NCI-H1930 (cell line): ENCODE measurements at regions not wholly inside any gene's neighbourhood (a gene's known extent, or its start where the extent isn't known, plus 50 kb on each side); places are given as distances from the start of the nearest gene placed in this dataset.

ENCODE experiments used
- DNase-seq, 2 experiments: peaks; one replicate each; lab custom pipeline; 2025; lab: John Stamatoyannopoulos, UW

DNA sequence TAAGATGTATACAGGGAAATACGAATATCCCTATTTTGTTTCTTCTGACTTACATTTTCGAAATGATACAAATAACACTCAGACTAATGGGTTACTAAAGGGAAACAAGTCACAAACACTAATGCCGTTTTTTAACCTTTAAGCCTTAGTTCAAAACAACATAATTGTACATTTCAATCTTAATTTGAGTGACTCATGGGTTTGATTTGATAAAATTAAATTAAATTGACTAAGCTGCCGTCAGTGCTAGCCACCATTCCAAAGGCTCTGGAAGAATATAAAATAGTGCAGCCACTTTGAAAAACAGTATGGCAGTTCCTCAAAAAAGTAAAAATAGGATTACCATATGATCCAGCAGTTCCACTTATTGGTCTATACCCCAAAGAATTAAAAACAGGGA is 133.8 kb upstream of the NT5C1B start:
- DNase-seq: no peak

DNA sequence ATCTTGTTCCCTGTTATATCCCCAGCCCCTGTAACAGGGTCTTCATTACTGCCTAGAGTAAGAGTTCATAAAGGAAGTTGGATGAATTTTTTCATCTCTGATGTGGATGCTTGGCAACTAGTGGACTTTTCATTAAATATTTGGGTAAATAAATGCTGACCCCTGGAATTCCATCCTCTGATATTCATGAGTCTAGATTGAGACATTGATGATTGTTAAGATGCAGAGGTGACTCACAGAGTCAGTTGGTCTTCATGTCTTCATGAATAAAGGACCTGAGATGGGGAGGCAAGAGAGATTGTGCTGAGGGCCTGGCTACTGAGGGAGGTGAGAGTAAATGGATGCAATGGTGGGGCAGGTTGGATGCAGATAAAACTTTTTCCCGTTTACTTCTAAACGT is 132.7 kb upstream of the NT5C1B start:
- no peak for DNase-seq

DNA sequence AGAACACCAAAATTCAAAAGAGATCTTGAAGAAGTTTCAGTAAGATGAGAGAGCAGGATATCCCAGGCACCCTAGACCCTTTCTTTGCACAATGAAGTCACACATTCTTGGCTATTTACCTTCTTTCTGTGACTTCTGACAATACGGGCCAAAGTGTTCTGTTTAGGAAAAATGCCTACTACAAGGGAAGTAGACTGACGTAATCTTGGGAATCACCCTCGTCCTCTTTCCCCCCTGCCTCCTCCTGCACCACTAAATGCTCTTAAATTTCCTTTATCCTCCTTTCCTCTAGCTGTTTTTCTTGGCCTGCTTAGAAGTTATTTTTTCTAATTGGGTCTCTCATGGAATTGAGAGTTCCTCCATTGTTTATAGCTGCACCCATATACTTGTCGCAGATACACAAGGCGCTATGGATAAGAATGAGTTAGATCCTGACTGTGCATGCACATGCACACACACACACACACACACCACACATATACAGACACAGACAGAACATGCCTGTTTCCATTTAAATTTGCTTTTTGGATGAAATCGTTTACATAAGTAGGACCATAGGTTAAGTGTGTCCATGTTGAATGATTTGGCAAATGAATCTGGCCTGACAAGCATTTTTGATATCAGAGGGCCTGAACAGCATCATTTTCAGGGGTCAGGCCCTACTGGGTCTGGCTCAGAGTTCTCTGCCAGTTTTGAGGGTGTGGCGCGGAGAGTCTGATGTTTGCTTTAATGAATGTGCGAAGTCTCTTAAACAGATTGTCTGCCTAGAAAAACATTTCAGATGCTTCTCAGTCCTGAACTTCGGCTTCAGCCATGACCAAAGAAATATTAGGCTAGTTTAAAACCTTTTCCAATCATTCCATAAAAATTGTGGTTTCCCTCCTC is 131.9 kb upstream of the NT5C1B start:
- no peak for DNase-seq

DNA sequence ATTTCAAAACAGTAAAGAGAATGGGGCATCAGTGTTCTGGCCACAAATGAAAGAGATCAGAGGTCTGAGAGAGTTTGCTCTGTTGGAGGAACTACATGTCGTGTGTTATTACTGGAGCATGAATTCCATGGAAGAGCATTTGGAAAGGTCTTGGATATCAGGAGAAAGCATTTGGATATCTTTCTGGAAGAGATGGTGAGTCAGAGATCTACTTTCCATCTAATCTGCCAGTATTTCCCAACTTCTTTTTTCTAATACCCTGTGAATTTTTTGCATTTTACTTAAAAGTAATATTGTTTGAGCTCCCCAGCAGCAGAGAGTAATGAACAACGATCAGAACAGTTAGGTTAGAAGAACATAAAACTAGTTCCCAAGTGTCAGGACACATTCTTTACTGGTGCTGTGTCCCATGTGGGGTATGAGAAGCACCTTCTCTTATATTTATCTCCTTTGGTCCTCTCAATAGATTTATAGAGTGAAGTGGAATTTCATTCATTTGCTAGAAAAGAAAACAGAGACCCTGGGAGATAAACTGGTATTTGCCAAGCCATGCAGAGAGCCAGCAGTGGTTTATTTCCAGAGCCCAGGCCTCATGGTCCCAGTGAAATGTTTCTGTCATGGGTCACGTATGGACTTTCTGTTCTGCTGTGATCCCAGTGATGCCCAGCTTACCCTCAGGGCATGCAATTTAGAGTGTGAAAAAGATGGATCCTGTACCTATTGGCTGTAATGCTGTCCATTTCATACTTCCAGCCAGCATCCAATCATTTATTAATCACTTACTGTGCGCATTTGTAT is 130.8 kb upstream of the NT5C1B start:
- DNase-seq: no peak

DNA sequence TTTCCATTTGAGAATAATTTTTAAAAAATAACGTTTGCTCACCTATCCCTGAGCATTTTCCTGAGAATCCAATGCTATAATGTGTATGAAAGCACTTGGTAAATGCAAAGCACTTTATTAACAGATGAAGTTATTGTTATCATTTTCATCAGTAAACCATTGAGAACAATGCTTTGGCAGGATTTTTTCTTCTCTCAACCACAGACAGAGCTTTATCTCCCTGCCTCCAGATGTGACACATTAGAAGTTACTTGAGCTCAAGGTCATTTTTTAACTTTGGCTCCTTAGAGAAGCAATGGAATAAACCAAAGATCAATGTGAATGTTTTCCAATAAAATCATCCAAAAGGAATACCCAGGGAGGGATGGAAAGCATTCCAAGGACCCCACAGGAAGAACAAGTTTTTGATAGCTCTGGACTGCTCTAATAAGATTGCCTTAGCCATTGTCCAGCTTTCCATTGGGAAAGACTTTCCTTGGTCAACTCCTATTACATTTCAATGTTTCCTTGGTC is 118.9 kb upstream of the NT5C1B start:
- no peak for DNase-seq

DNA sequence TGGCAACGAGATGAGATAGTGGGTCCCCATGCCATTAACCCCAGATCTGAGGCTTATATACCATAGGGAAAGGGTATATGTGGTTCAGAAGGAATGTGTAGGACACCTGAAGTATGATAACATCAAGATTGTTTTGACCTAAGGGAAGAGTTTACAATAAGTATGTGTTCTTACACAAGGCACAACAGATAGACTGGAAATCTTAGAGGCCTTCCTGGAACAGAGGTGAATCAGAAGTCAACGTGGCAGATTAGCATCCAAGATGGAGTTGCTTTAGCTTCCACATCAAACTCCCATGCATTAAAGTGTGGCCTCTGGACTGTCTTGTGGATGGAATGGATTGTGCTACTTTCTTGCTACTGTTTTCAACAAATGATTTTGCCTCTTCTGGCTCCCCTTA is 116.6 kb upstream of the NT5C1B start:
- DNase-seq: no peak

GRCh38 chr2:18704276-18704675 is 114.9 kb upstream of the NT5C1B start:
- DNase-seq: no peak

- DNase-seq: no peak
Measured at GRCh38 chr2:18703555-18703954, 114.2 kb upstream of the NT5C1B start.

GRCh38 chr2:18701981-18702380 is 112.6 kb upstream of the NT5C1B start:
- no peak for DNase-seq

GRCh38 chr2:18701546-18701945 is 112.2 kb upstream of the NT5C1B start:
- DNase-seq: no peak

DNA sequence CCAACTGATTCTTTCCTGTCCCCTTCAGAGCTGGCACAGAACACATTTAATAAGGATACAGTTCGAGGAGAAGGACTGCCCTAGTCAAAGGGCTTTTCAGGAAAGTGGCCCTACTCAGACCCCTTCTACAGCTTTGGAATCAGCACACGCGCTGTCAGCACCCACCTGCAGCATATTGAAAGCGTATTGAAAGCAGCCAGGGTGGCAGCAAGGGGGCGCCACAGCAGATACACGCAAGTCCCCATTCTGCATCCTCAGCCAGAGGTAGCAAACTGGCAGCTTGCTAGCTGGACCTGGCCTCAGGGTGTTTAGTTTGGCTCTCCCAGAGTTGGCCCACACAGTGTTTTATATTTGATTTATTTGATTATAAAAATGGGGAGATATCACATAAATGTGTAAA is 101.0 kb upstream of the NT5C1B start:
- no peak for DNase-seq

DNA sequence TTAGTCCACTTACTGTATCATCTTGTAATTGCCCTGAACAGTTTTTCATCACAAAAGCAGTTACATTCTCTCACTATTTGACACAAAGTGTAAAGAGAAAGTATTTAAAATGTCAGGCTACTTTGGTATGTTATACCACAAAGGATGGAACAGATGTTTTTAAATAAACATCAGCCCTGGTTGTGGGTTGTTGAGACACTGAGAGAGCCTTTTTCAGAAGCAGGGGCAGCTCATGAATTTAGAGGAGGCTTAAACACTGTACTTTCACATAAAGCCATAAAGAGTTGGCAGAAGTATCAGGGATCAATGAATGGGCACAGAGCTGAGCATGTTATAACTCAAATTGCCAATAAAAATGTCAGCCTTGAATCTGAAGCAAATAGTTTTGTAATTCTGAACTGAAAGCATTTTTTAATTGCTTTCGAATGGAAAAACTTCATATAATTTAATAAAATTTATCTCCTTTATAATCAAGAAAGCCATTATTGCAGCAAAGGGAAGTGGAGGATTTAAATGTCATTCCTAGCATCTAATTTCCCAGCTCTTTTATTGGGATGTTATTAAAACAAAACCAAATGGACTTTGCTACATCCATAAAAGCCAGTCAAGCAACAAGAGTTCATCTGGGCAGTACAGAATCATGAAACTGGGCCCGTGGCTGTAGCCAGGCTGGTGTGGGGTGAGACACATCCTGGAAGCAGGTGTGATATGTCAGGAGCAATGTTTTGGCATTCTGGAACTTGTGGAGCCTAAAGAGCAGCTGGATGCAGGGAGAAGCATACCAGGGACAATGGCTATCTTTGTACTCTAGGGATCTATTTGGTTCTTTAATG is 95.1 kb upstream of the NT5C1B start:
- DNase-seq: no peak

- DNase-seq: no peak
Measured at GRCh38 chr2:18682681-18683080, 93.3 kb upstream of the NT5C1B start.

DNA sequence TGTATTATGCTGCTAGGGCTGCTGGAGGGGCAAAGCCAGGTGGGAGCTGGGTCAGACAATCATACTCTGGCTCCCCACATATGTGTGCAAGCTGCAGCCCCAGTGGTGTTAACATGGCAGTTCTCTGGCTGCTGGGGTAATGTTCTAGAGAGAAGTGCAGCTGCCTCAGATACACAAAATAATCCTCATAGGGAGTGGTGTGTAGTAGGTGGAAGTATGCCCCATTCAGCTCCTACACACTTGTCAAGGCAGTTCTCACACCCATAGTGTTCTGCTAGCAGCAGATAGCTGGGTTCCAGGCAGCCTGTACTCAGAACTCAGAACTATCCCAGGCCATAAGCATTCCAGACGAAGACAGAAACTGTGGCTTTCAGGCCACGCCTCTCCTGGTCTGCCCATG is 87.9 kb upstream of the NT5C1B start:
- no peak for DNase-seq

DNA sequence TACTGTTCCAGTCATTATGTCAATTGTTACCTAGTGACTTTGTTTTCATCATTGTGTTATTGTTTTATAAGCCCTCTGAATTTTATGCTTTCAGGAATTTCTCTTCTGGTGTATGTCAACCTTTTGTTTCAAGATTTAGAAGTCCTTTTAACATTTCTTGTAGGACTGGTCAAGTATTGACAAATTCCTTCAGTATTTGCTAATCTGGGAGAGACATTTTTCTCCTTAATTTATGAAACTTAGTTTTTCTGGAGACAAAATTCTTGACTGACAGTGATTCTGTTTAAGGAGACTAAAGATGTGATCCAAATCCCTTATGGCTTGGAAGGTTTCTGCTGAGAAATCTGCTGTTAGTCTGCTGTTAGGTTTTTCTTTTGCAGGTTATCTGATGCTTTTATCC is 84.9 kb upstream of the NT5C1B start:
- DNase-seq: no peak

GRCh38 chr2:18671363-18671762 is 82.0 kb upstream of the NT5C1B start:
- DNase-seq: no peak

DNA sequence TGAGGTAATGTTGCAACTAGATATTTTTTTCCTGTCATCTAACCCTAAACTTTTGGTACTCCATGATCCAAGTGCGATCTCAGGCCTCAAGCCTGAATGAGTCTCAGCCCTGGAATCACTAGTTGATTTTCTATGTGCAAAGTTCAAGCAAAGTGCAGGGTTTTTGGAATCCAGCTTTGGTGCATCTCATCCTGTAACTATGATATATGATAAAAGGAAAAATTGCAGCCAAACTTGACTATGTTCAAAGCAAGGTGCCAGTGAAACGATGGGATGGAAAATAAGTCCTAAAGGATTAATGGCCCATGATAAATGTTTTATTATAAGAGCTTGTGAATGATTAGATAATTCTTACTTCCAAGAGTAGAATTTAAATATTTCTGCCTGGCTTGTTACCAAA is 78.9 kb upstream of the NT5C1B start:
- no peak for DNase-seq

- no peak for DNase-seq
Measured at GRCh38 chr2:18664421-18664820, 75.1 kb upstream of the NT5C1B start.

DNA sequence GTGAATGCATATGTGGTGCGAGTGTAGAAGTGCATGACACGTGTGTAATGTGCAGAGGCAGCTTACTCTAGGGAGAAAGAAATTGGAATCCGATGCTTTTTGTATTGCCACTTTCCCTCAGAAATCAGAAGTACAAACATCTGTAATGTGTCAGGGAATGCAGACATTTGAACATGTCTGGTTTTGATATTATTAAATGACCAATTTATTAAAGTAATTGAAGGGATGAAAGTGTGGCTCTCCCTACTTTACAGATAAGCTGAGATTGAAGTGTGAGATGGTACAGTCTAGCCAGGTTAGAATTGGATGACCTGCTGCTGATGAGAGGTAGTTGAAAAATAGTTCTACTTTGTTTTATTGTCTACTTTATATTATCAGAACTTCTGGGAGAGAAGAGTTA is 74.5 kb upstream of the NT5C1B start:
- no peak for DNase-seq

DNA sequence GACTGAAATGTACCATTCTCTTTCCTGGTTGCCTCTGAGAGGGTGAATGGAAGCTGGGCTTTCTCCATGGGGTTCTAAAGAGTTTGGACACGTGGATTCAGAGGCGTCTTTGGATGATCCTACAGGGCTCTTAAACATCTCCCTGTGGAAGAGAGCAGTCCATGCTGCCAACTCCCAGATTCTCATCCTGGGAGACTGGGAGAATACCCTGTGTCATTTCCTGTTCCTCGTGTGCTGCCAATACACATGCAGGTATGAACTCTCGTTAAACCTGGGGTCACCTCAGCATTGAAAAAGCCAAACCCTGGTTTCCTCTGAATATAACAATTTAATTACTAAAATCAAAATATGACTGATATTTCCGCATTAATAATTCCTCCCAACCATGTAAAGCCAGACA is 73.3 kb upstream of the NT5C1B start:
- DNase-seq: no peak

GRCh38 chr2:18659915-18660314 is 70.5 kb upstream of the NT5C1B start:
- no peak for DNase-seq

GRCh38 chr2:18656048-18656447 is 66.7 kb upstream of the NT5C1B start:
- no peak for DNase-seq
